ENCODE measurements at regions not wholly inside any gene's neighbourhood (a gene's known extent, or its start where the extent isn't known, plus 50 kb on each side); places are given as distances from the start of the nearest gene placed in this dataset.

DNA sequence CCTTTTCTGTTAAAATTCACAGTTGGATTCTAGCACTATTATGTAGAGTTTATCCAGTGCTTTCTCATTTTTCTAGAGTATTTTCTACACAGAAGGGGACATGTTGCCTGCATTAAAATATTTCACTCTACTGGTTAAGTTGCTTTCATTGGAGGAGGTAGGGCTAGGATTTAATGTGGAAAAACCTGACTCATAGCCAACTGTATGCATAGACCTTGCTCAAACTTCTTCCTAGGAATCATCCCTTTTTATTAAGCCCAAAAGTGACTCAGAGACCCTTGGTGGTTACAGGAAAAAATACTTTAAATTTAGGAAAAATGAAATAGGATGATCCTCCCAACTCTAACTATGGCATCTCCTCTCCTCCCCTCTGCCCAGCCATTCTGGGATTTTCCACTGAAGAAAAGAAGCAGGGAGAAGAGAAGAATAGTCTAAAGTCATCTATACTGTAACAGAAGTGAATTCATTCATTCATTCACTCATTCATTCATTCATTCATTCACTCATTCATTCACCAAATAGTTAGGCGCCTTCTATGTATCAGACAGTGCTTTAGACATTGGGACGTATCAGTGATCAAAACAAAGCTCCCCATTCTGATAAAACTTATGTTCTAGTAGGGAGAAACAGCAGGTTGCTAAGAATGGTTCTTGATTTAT is 109.0 kb upstream of the HTR2A start:
- TF ChIP-seq, protein P1, sequence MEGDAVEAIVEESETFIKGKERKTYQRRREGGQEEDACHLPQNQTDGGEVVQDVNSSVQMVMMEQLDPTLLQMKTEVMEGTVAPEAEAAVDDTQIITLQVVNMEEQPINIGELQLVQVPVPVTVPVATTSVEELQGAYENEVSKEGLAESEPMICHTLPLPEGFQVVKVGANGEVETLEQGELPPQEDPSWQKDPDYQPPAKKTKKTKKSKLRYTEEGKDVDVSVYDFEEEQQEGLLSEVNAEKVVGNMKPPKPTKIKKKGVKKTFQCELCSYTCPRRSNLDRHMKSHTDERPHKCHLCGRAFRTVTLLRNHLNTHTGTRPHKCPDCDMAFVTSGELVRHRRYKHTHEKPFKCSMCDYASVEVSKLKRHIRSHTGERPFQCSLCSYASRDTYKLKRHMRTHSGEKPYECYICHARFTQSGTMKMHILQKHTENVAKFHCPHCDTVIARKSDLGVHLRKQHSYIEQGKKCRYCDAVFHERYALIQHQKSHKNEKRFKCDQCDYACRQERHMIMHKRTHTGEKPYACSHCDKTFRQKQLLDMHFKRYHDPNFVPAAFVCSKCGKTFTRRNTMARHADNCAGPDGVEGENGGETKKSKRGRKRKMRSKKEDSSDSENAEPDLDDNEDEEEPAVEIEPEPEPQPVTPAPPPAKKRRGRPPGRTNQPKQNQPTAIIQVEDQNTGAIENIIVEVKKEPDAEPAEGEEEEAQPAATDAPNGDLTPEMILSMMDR (IDR thresholded peaks at IDR 0.05): no peak
- TF ChIP-seq POLR2A (IDR thresholded peaks at IDR 0.05): no peak

Data from heart left ventricle (tissue), 13 donors.